ENCODE measurements at regions not wholly inside any gene's neighbourhood (a gene's known extent, or its start where the extent isn't known, plus 50 kb on each side); places are given as distances from the start of the nearest gene placed in this dataset.

- no peak for DNase-seq (ENCODE audit: low spot score)
These were observed 58.4 kb upstream of the OTX2 start for GRCh38 chr14:56868660-56869059.

GRCh38 chr14:56862836-56863235 lies 52.6 kb upstream of the OTX2 start:
- DNase-seq (ENCODE audit: low spot score), result no peak

GRCh38 chr14:56860441-56860840 lies 50.2 kb upstream of the OTX2 start:
- DNase-seq (ENCODE audit: low spot score), result no peak

Measured in LoVo (cell line).